GDM1 (cell line): ENCODE measurements at regions not wholly inside any gene's neighbourhood (a gene's known extent, or its start where the extent isn't known, plus 50 kb on each side); places are given as distances from the start of the nearest gene placed in this dataset.

ENCODE experiments used
- DNase-seq: peaks from one replicate; lab custom pipeline; 2025; lab: John Stamatoyannopoulos, UW

- DNase-seq, result no peak
These were observed 63.3 kb upstream of the THSD7A start for GRCh38 chr7:11895337-11895736.

GRCh38 chr7:11896663-11897062 is 64.7 kb upstream of the THSD7A start:
- no peak for DNase-seq

- no peak for DNase-seq
These were observed 67.2 kb upstream of the THSD7A start for GRCh38 chr7:11899247-11899646.

GRCh38 chr7:11910253-11910652 is 78.3 kb upstream of the THSD7A start:
- DNase-seq, result no peak

GRCh38 chr7:11911900-11912299 is 79.9 kb upstream of the THSD7A start:
- DNase-seq, result no peak

- DNase-seq, result no peak
These were observed 82.6 kb upstream of the THSD7A start for GRCh38 chr7:11914645-11915044.

GRCh38 chr7:11923376-11923930 is 91.5 kb upstream of the THSD7A start:
- no peak for DNase-seq

GRCh38 chr7:11931307-11931706 is 99.3 kb upstream of the THSD7A start:
- DNase-seq, result no peak

GRCh38 chr7:11934796-11935195 is 102.8 kb upstream of the THSD7A start:
- no peak for DNase-seq

GRCh38 chr7:11935905-11936304 is 103.9 kb upstream of the THSD7A start:
- DNase-seq, result no peak

- no peak for DNase-seq
These were observed 114.8 kb upstream of the THSD7A start for GRCh38 chr7:11946794-11947193.

- DNase-seq, result no peak
These were observed 118.3 kb upstream of the THSD7A start for GRCh38 chr7:11950281-11950680.

- no peak for DNase-seq
These were observed 118.9 kb upstream of the THSD7A start for GRCh38 chr7:11950942-11951341.

GRCh38 chr7:11951909-11952308 is 119.9 kb upstream of the THSD7A start:
- DNase-seq, result no peak

- no peak for DNase-seq
These were observed 121.0 kb upstream of the THSD7A start for GRCh38 chr7:11952972-11953371.

- DNase-seq, result no peak
These were observed 125.0 kb upstream of the THSD7A start for GRCh38 chr7:11956991-11957390.

GRCh38 chr7:11957956-11958355 is 126.0 kb upstream of the THSD7A start:
- no peak for DNase-seq

- no peak for DNase-seq
These were observed 127.1 kb upstream of the THSD7A start for GRCh38 chr7:11959121-11959520.

GRCh38 chr7:11960621-11961020 is 128.6 kb upstream of the THSD7A start:
- no peak for DNase-seq

- no peak for DNase-seq
These were observed 137.6 kb upstream of the THSD7A start for GRCh38 chr7:11969643-11970042.

- DNase-seq, result no peak
These were observed 138.1 kb upstream of the THSD7A start for GRCh38 chr7:11970132-11970531.

GRCh38 chr7:11985376-11985775 is 153.4 kb upstream of the THSD7A start:
- no peak for DNase-seq

GRCh38 chr7:11985971-11986370 is 154.0 kb upstream of the THSD7A start:
- DNase-seq, result no peak

- DNase-seq, result no peak
These were observed 156.2 kb upstream of the THSD7A start for GRCh38 chr7:11988186-11988585.

- no peak for DNase-seq
These were observed 170.4 kb upstream of the THSD7A start for GRCh38 chr7:12002428-12002827.
